Stimulated activated CD4-positive, alpha-beta T cell treated with anti-CD3 and anti-CD28 coated beads, Interleukin-4, amount 100 ng/mL, for 4 hours (primary cell): ENCODE measurements at regions not wholly inside any gene's neighbourhood (a gene's known extent, or its start where the extent isn't known, plus 50 kb on each side); places are given as distances from the start of the nearest gene placed in this dataset.

Experiments used
- DNase-seq, 2 experiments: peaks; one replicate each; pipeline ENCODE4 v3.0.0-alpha.2; 2020

DNA sequence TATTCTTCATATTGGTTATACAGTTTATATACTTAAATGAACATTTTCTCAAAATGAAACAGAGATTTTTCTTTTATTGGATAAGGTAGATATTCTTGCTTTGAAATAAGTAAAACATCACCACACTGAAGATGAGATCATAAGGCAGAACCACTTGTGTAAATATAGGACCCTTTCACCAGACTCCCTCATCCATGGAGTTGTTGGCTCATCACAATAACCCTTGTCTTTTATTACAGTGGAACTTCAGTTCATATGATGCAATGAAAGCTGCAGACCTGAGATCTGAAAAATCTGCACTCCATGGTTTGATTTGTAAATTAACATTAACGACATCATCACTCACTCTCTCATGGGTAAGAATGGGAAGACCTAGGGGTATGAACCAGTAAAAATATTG is 51.9 kb upstream of the DBX2 start:
- no peak for DNase-seq

DNA sequence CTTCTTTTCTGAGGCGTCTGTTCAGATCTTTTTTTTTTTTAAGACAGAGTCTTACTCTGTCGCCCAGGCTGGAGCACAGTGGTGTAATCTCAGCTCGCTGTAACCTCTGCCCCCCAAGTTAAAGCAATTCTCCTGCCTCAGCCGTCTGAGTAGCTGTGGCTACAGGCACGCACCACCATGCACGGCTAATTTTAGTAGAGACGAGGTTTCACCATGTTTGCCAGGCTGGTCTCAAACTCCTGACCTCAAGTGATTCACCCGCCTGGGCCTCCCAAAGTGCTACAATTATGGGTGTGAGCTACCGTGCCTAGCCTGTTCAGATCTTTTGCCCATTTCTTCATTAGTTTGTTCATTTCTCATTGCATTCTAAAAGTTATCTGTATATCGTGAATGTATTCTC is 55.1 kb upstream of the DBX2 start:
- DNase-seq: no peak

DNA sequence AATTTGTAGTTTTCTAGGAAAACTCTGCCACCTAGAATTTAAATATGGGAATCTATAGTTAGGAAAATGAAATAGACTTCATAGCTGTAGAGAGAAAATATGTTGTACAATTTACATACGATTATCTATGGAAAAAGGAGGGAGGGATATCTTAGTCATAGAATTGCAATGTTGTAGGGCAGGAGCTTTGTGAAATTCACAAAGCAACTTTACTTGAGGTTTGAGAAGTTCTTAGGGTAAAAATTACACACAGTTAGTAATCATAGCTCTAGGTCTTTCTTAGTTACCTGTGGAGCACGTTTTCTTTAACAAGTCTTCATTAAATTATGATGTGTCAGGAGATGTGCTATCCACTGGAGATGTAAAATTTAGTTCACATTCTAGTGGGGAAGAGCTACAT is 61.4 kb upstream of the DBX2 start:
- no peak for DNase-seq

DNA sequence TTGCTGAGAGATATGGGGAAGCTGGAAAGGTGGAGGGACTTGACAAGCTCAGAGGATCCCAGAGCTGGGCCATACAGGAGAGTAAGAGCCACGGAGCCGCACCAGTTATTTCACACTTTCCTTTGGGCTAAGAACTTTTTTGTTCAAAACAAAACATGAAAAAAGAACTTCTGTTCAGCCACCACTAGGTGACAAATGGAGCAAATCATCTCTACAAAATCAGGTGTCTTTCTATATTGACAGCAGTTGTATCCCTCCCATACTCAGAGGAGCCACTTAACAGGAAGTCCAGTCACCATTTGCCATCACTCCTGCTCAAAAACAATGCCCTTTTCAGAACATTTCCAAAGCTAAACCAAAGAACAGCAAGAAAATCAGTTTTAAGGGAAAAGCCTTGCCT is 70.3 kb upstream of the DBX2 start:
- no peak for DNase-seq

DNA sequence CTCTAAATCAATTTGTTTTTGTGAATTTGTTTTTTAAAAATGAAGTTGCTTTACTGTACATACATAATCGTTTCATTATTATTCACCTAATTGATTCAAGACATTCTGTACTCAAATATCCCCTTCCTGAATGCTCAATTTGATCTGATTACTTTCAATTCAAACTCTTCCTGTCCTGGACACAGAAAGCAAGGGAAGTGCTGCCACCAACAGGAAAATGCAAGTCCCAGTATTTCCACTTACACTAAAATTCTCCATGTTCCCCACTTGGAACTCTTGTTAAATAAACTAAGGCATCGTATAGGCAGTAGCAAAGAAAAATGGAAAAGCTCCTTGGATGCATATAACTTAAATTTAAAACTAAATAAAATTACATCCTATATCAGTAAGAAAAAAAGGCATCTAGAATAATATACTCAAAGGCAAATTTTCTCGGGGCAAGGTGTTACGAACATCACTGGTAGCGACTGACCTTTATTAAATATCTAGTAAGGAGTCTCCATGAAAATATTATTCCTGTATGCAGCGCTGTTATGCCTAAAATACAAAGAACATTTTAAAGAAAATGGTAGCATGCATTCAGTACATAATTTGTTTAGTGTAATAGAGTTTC is 72.0 kb upstream of the DBX2 start:
- DNase-seq: no peak

DNA sequence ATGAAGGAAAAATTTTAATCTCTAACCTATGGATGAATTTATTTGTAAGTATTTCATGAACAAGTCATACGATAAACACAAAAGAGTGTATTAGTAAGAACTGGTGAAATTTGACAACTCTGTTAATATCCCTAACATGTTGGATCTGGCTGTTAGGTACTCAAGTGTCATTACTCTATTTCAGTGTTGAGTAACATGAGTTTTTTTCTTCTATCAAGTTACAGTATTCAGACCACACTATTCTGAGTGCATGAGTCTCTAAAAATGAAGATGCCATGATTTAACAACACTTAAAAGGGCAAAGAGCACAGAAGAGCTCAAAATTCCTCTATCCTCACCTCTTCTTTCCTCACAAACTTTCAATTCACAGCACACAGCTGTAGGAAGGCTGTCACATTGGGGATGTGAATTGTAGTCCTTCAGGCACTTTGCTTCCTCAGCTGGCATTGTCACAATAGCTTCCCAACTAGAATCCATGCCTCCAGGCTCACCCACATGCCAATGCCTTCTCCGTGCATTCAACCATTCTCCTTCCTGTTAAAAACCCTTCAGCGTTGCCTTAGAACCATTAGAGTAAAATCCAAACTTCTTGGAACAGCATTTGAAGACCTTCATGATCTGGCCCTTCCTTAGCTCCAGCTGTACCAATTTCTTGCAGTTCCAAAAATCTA is 73.7 kb upstream of the DBX2 start:
- no peak for DNase-seq

DNA sequence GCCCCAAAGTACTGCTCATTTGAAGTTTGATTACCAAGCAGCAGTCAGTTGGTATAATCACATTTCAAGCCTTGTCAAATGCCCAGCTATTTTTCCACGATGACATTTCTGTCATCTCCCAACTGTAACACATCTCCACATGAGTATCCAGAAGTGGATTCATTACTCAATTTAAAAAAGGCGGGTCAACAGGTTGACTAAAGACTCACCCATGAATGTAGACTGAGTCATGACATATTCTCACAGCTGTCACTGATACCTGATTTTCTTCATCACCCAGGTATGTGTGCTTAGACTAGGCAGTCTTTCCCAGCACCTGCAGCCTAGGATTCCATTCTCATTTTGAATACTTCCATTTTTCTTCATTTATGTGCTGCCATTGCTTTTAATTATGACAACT is 75.1 kb upstream of the DBX2 start:
- no peak for DNase-seq

DNA sequence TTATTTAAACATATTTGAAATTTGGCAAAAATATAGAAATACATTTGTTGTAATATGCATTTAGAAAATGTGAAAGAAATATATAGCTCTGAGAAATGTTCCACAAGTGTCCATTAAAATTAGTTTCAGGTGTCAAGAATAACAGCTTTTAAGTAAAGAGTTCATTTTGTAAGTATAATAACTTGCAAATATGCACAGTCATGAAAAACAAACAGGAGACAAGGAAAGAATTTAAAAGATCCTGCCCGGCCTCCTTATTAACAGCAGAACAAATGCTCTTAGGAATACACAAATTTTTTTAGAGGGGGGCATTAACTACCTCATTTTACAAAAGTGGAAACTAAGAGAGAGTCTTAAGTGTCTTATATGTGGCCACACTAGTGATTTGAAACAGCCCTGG is 77.7 kb upstream of the DBX2 start:
- no peak for DNase-seq

DNA sequence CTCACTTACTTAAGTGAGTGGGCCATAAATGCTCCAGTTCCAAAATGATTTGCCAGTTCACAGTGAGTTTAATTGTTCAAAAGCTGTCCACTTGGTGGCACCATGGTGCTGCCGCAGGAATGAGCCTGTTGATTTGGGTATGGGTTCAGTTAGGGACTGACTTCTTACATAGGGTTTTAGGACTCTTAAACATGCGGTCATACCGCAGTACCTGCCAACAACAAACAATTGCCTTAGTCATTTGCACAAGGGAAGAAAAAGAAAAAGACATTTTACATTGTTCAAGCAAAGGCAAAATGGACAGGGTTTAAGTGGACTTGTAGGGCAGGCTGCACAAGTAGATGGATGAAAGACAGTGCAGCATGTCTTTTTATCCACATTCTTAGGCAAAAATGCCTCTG is 80.0 kb upstream of the DBX2 start:
- DNase-seq: peak; percentile 2

DNA sequence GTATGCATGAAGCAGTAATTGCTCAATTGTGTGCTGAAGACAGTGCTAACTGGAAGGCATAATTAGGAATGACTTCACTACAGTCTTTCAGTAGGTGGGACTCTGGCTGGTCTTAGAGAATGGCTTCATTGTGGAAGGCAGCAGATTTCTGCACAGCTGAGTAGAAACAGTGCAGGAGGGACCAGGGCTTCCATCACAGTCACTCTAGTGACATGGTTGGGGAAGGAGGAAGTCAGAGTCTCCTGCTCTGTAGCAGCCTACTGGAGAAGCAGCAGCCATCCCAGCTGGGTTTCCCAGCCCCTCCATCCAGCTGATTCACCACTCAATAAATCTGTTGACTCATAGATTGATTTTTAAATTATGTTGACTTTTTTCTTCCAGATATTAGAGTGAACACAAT is 80.6 kb upstream of the DBX2 start:
- no peak for DNase-seq

DNA sequence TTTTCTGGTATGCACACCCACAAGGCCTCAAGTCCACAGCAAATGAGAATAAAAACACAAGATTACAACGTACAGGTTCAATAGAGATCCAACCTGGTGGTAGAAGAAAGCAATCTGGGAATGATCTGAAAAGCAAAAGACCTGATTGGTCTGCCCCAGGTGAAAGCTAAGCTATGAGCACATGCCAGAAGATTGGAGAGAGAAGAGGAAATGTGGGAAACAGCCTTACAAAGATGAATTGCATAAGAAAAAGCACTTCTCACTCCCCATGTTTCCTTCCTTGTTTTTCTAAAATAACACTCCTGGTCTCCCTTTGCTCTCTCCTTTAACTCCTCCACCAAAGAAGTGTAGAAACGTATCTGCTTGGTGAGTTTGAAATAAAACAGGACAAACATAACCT is 77.3 kb upstream of the ANO6 start:
- no peak for DNase-seq

DNA sequence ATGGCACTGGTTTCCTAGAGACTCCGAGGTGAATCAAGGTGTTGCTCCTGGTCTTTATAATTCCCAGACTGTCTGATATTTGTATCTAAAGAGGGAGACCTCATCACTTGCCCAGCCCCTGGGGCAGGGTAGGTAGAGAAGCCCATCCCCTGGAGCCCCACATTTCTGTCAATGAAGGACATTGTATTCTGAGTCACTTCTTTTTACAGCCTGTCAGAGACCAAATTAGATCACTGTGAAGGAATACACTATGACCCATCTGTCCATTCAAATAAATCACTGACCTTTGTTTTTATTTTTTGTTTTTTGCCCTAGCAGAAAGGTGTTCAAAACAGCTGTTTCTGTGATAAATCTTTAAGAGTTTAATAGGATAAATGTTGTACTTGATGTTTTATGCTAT is 67.9 kb upstream of the ANO6 start:
- no peak for DNase-seq

DNA sequence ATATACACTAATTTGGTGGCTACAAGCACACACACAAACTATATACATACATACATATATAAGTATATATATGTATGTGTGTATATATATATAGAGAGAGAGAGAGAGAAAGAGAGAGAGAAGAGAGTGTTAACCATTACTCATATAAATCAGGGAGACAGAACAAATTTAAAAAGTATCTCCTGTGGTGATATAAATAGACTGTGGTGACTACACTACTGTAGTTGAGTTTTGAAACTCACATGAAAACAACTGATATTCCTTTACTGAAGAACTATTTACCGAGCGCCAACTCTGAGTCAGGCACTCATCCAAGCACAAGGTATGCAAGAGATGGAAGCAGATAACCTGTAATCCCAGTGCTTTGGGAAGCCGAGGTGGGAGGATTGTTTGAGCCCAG is 67.3 kb upstream of the ANO6 start:
- DNase-seq: no peak

DNA sequence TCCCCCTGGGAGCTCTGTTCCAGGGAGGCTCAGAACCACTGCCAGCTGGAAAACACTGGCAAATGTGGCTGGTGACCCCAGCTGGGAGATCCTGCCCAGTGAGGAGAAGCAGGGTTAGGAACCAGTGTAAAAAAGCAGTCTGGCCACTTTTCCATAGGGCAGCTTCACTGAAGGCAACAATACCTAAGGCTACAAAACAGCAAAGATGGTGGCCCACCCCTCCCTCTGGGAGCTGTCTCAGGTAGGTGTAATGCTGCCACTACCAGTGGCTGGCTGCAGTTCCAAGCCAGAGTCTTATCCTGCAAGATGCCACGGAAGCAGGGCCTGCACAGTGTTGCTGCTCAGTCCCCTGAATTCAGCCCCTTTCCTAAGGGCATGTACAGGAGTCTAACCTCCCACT is 50.6 kb upstream of the ANO6 start:
- DNase-seq: no peak

DNA sequence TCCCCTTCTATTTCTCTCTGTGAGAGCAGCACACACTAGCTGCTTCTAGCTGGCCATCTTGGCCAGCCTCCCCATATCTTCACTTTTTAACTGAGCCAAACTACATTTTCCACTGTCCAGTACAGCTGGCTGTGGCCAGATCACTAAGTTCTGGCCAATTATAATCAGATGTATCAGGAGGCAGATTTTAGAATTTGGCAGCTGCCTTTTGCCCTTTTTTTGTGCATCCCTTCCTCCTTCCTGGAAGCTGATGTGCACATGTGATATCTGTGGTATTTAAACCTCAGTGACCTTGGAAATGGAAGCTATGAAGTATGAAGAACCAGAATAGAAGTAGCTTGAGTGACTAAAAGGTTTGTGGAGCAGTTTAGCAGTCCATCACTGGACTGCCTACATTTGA is 49.8 kb upstream of the ANO6 start:
- no peak for DNase-seq
